SK-N-SH treated with all-trans-retinoic acid at 6 μM for 48 hours (cell line): ENCODE measurements at regions not wholly inside any gene's neighbourhood (a gene's known extent, or its start where the extent isn't known, plus 50 kb on each side); places are given as distances from the start of the nearest gene placed in this dataset.

ENCODE experiments used
- CSDC2 ChIP-seq: fragments of 250-450 bp; sonication (Bioruptor Pico); IDR thresholded peaks from 2 replicates; pipeline ENCODE4 v1.5.0; 2020; ENCODE audit warnings: mild to moderate bottlenecking, moderate library complexity
- PPARA ChIP-seq: fragments of 250-450 bp; sonication (Bioruptor Pico); IDR thresholded peaks from 2 replicates; pipeline ENCODE4 v1.5.0; 2020; ENCODE audit warnings: mild to moderate bottlenecking, borderline replicate concordance
- TSHZ2 ChIP-seq: fragments of 250-450 bp; sonication (Bioruptor Pico); IDR thresholded peaks from 2 replicates; pipeline ENCODE4 v1.5.0; 2020; ENCODE audit warnings: mild to moderate bottlenecking, moderate library complexity
- ZNF565 ChIP-seq: fragments of 450-650 bp; formaldehyde crosslinking; conservative IDR thresholded peaks from 2 replicates; pipeline ENCODE4 v1.5.0; 2020; ENCODE audit warnings: low read depth, mild to moderate bottlenecking, moderate library complexity
- TF ChIP-seq, protein P1 (sequence below): fragments of 250-450 bp; sonication (Bioruptor Pico); IDR thresholded peaks from 2 replicates; pipeline ENCODE4 v1.8.0; 2020; ENCODE audit warnings: mild to moderate bottlenecking, moderate library complexity, borderline replicate concordance

DNA sequence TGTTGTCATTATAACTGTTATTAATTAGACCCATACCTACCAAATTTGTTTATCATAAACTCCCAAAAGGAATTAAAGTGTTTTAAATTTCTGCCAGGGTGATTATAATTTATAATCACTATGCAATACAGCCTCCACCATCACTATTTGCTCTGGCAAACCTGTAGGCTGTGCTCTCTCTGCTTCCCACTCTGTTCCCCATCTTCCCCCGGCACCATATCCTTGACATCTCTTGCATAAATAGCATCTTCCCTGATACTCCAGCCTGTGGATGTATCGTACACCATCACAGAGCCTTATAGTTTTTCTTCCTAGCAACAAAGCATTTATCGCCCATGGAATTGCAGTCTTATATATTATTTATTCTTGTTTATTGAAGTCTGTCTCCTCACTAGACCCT is 181.5 kb upstream of the TSC22D1 start:
- TF ChIP-seq, protein P1, sequence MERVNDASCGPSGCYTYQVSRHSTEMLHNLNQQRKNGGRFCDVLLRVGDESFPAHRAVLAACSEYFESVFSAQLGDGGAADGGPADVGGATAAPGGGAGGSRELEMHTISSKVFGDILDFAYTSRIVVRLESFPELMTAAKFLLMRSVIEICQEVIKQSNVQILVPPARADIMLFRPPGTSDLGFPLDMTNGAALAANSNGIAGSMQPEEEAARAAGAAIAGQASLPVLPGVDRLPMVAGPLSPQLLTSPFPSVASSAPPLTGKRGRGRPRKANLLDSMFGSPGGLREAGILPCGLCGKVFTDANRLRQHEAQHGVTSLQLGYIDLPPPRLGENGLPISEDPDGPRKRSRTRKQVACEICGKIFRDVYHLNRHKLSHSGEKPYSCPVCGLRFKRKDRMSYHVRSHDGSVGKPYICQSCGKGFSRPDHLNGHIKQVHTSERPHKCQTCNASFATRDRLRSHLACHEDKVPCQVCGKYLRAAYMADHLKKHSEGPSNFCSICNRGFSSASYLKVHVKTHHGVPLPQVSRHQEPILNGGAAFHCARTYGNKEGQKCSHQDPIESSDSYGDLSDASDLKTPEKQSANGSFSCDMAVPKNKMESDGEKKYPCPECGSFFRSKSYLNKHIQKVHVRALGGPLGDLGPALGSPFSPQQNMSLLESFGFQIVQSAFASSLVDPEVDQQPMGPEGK (CRISPR knock-in tag), result no peak
- TF ChIP-seq TSHZ2 (CRISPR knock-in tag) (no peak), PPARA (CRISPR knock-in tag) (no peak), CSDC2 (CRISPR knock-in tag) (no peak), ZNF565 (CRISPR knock-in tag) (no peak)
